Testis (tissue), 2 donors: ENCODE measurements at regions not wholly inside any gene's neighbourhood (a gene's known extent, or its start where the extent isn't known, plus 50 kb on each side); places are given as distances from the start of the nearest gene placed in this dataset.

Source experiments
- DNase-seq: peaks from one replicate; pipeline ENCODE4 v3.0.0-alpha.2; 2019
- H3K27ac ChIP-seq, 2 donors: fragments of 200-600 bp; sonication (generic); one replicate each; pipeline ENCODE4 v1.5.1; 2019
- H3K27me3 ChIP-seq: fragments of 200-600 bp; sonication (generic); one replicate; pipeline ENCODE4 v1.5.1; 2019
- H3K36me3 ChIP-seq: fragments of 200-600 bp; sonication (generic); one replicate; pipeline ENCODE4 v1.5.1; 2017; ENCODE audit warnings: low read depth; ENCODE audit errors: missing control alignments
- H3K4me1 ChIP-seq: fragments of 200-600 bp; sonication (generic); one replicate; pipeline ENCODE4 v1.5.1; 2019
- H3K4me3 ChIP-seq, 2 donors: fragments of 200-600 bp; sonication (generic); one replicate each; pipeline ENCODE4 v1.5.1; 2017 to 2019
- H3K9me3 ChIP-seq: fragments of 200-600 bp; sonication (generic); one replicate; pipeline ENCODE4 v1.5.1; 2017
- POLR2A ChIP-seq: fragments of 450-650 bp; IDR thresholded peaks from one replicate; pipeline ENCODE4 v1.6.1; 2017; ENCODE audit warnings: antibody characterized with exemption, mild to moderate bottlenecking, moderate library complexity
- WGBS, 2 donors: methylation state at CpG; one replicate each; pipeline ENCODE4 v1.1.5; 2018; 5-methylcytosine and 5-hydroxymethylcytosine counted together
- intact Hi-C: fragments of 100-400 bp; cut with DNase I; formaldehyde crosslinking; loops from one replicate; pipeline ENCODE4 v1.15.1; 2023; ENCODE audit warnings: low total_unique reads
- TF ChIP-seq, protein P1 (sequence below), 3 experiments: fragments of 450-650 bp in 2 of 3; fragments of 200-600 bp in 1 of 3; sonication (generic) in 1 of 3; IDR thresholded peaks; one replicate each; pipeline ENCODE4 v1.5.1; 2016 to 2019; ENCODE audit warnings: antibody characterized with exemption in 3 of 3, mild to moderate bottlenecking in 2 of 3, moderate library complexity in 1 of 3

DNA sequence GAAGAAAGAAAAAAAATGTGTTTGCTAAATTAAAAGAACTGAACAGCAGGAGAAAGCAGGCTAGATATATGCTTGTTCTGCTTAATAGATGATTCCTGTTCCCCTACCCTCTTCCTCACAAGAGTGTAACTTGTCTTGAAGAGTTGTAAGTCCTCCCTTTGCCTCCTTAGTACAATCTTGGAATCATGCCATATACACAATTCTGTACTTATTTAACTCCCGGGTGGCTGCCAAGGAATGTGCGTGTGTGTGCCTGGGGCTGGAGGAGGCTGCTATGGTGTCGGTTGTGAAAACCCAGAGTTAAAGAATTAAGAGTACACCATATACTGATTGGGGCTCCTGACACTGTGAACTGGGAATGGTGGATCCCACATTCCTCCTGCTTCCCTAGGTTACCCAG lies 194.2 kb downstream of the SIPA1L2 start:
- TF ChIP-seq POLR2A: no peak
- TF ChIP-seq, protein P1, sequence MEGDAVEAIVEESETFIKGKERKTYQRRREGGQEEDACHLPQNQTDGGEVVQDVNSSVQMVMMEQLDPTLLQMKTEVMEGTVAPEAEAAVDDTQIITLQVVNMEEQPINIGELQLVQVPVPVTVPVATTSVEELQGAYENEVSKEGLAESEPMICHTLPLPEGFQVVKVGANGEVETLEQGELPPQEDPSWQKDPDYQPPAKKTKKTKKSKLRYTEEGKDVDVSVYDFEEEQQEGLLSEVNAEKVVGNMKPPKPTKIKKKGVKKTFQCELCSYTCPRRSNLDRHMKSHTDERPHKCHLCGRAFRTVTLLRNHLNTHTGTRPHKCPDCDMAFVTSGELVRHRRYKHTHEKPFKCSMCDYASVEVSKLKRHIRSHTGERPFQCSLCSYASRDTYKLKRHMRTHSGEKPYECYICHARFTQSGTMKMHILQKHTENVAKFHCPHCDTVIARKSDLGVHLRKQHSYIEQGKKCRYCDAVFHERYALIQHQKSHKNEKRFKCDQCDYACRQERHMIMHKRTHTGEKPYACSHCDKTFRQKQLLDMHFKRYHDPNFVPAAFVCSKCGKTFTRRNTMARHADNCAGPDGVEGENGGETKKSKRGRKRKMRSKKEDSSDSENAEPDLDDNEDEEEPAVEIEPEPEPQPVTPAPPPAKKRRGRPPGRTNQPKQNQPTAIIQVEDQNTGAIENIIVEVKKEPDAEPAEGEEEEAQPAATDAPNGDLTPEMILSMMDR (IDR thresholded peaks at IDR 0.05): no peak
- no peak for DNase-seq
- WGBS, 2 donors: 30 to 51% methylated on average over 3 of the region's 3 CpGs
- Histone ChIP-seq H3K27me3 (no peaks in the 10 kb centered on the region), H3K4me1 (no peaks in the 10 kb centered on the region), H3K27ac (no peak overlapping the region), H3K36me3 (no peaks in the 10 kb centered on the region), H3K4me3 (no peak overlapping the region), H3K9me3 (no peaks in the 10 kb centered on the region)
- intact Hi-C loops: no loop called here

DNA sequence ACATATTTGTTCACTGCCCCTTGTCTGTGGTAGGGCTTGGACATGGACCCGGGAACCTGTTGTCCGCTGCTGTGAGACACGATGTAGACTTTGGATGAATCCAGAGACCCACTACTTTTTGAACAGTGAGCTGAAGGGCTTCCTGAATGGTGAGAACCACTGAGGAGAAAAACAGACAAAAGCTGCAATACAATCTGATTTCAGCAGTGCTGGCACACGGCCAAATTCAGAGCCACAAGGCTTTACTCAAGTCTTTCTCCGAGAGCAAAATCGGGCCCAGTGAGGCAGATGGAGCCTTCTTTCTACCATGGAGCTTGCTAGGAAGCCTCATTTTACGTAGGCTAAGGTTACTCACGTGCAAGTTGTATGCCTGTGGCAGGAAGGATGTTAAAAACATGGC lies 197.6 kb downstream of the SIPA1L2 start:
- no peak for DNase-seq

DNA sequence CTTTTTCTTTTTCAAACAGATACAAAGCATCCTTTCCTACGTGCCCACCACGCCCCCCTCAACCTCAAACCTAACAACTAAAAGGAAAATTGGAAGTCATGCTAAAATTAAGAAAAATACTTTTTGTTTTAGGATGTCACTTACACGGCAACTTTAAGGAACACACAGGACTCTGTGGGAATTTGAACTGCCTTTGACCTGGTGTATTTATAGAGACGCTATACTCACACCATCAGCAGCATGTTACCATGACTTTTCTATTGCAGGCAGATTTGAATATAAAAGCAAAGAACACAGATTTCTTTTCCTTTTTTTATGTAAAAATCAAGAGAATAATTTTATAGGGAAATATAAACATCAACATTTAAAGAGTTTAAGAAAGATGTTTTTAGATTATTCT lies 198.2 kb downstream of the SIPA1L2 start:
- no peak for DNase-seq
- Histone ChIP-seq H3K4me3 (no peak overlapping the region), H3K36me3 (no peaks in the 10 kb centered on the region), H3K9me3 (no peaks in the 10 kb centered on the region), H3K4me1 (no peaks in the 10 kb centered on the region), H3K27ac (no peak overlapping the region), H3K27me3 (no peaks in the 10 kb centered on the region)
- WGBS, 2 donors: 72 to 74% methylated on average over 4 of the region's 4 CpGs
- no peak for TF ChIP-seq POLR2A
- TF ChIP-seq, protein P1 (IDR thresholded peaks at IDR 0.05): no peak
- intact Hi-C loops: no loop called here

More for the DNA sequence above, 197.6 kb downstream of the SIPA1L2 start:
- intact Hi-C loops: no loop called here
- Histone ChIP-seq H3K4me3 (no peak overlapping the region), H3K4me1 (no peaks in the 10 kb centered on the region), H3K9me3 (no peaks in the 10 kb centered on the region), H3K36me3 (no peaks in the 10 kb centered on the region), H3K27me3 (no peaks in the 10 kb centered on the region), H3K27ac (no peak overlapping the region)
- TF ChIP-seq POLR2A: no peak
- TF ChIP-seq, protein P1 (IDR thresholded peaks at IDR 0.05): no peak
- 71 to 83% methylated on average over 8 of the region's 8 CpGs for WGBS, 2 donors

DNA sequence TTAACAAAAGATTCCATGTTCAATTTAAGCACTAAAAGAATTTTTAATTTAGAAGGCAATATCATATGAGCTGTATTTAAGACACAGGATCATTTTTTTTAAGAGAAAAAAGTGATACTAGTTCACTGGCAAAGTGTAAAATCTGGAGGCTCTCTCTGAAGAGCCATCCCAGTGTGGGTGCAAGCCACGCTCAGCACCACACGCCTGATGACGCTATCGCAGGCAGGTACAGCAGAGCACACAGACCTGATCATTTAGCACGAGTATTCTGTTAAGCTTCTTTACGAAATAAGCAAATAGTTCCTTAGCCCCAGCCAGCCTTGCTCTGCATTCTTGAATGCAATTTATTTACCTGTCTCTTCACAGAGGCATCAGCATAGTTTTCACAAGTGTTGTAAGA lies 198.6 kb downstream of the SIPA1L2 start:
- TF ChIP-seq POLR2A: no peak
- TF ChIP-seq, protein P1 (IDR thresholded peaks at IDR 0.05): no peak
- Histone ChIP-seq H3K4me3 (no peak overlapping the region), H3K27me3 (no peaks in the 10 kb centered on the region), H3K27ac (no peak overlapping the region), H3K4me1 (no peaks in the 10 kb centered on the region), H3K36me3 (no peaks in the 10 kb centered on the region), H3K9me3 (no peaks in the 10 kb centered on the region)
- no peak for DNase-seq
- 89 to 95% methylated on average over 6 of the region's 6 CpGs for WGBS, 2 donors
- intact Hi-C loops: no loop called here

DNA sequence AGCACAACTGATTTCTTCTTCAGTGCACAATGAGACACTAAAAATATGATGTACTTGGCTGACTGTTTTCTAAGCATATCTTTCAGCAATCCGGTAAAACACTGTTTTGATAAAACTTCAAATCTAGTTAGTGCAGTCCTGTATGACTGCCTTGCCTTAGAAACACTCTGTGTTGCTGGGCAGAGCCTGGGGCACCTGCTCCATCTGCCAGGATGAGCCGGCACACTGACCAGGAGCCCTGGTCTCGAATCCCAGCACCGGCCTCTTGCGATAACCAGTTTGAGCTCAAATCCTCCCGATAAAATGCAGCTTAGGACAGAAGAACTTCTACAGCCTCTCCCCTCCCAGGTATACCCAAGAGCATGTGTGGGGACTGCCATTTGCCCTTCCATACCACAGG lies 199.5 kb downstream of the SIPA1L2 start:
- Histone ChIP-seq H3K4me1 (no peaks in the 10 kb centered on the region), H3K36me3 (no peaks in the 10 kb centered on the region), H3K9me3 (no peaks in the 10 kb centered on the region), H3K27me3 (no peaks in the 10 kb centered on the region), H3K27ac (no peak overlapping the region), H3K4me3 (no peak overlapping the region)
- TF ChIP-seq POLR2A: no peak
- TF ChIP-seq, protein P1 (IDR thresholded peaks at IDR 0.05): no peak
- DNase-seq: no peak
- intact Hi-C loops: no loop called here
- WGBS, 2 donors: 88 to 90% methylated on average over 6 of the region's 6 CpGs
